Ovary (tissue), 3 donors: ENCODE measurements at regions not wholly inside any gene's neighbourhood (a gene's known extent, or its start where the extent isn't known, plus 50 kb on each side); places are given as distances from the start of the nearest gene placed in this dataset.

Experiments
- POLR2A ChIP-seq: fragments of 450-650 bp; IDR thresholded peaks from one replicate; pipeline ENCODE4 v1.6.1; 2017; ENCODE audit warnings: antibody characterized with exemption, mild to moderate bottlenecking, moderate library complexity
- TF ChIP-seq, protein P1 (sequence below), 3 donors: fragments of 450-650 bp in 2 of 3; fragments of 200-600 bp in 1 of 3; IDR thresholded peaks; one replicate each; pipeline versions ENCODE4 v1.5.1 to v1.8.0; 2016 to 2022; ENCODE audit warnings: antibody characterized with exemption in 3 of 3, mild to moderate bottlenecking in 1 of 3
- donor health status: DM: no; HTN: no; CAD: no.

DNA sequence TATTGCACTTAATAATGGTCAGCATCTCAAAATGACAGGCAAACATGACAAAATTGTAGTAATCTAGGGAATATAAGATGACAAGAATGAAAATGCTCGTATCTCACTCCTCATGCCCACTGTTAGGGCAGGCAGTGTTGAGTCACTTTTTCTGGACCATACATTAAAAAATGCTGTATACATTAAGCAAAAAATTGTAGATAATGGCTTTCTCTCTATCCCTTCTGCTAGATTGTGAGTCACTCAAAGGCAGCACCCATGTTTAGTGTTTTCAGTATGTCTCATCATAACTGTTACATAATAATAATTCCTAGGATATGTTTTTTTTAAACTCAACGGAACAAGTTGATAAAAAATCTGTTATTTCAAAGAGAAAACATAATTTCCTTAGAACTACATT is 199.3 kb downstream of the TENT5A start:
- TF ChIP-seq POLR2A: no peak
- TF ChIP-seq, protein P1, sequence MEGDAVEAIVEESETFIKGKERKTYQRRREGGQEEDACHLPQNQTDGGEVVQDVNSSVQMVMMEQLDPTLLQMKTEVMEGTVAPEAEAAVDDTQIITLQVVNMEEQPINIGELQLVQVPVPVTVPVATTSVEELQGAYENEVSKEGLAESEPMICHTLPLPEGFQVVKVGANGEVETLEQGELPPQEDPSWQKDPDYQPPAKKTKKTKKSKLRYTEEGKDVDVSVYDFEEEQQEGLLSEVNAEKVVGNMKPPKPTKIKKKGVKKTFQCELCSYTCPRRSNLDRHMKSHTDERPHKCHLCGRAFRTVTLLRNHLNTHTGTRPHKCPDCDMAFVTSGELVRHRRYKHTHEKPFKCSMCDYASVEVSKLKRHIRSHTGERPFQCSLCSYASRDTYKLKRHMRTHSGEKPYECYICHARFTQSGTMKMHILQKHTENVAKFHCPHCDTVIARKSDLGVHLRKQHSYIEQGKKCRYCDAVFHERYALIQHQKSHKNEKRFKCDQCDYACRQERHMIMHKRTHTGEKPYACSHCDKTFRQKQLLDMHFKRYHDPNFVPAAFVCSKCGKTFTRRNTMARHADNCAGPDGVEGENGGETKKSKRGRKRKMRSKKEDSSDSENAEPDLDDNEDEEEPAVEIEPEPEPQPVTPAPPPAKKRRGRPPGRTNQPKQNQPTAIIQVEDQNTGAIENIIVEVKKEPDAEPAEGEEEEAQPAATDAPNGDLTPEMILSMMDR (IDR thresholded peaks at IDR 0.05): no peak
